ENCODE measurements at regions not wholly inside any gene's neighbourhood (a gene's known extent, or its start where the extent isn't known, plus 50 kb on each side); places are given as distances from the start of the nearest gene placed in this dataset.

- Histone ChIP-seq H4K8ac (replicated peaks; ENCODE audit: insufficient read length, low read depth, low read length) (no peak overlapping the region), H2BK5ac (ENCODE audit: insufficient read length, low read length) (no peak overlapping the region), H3K14ac (ENCODE audit: insufficient read depth, low read length) (no peak overlapping the region), H2BK120ac (ENCODE audit: low read depth, low read length, poor library complexity, severe bottlenecking) (no peak overlapping the region), H2AFZ (ENCODE audit: low read length) (no peak overlapping the region), H3K27ac (ENCODE audit: insufficient read length, low read depth, low read length) (no peak overlapping the region), H3K79me1 (ENCODE audit: insufficient read depth, low read depth, low read length, poor library complexity, severe bottlenecking) (no peaks in the 10 kb centered on the region), H2BK15ac (ENCODE audit: low read depth, low read length) (no peak overlapping the region), H3K4ac (ENCODE audit: low read depth, low read length) (no peak overlapping the region), H3T11ph (ENCODE audit: low read length) (no peak overlapping the region), H3K9ac (ENCODE audit: extremely low read depth, insufficient read length, low read length) (no peak overlapping the region), H3K9me3 (ENCODE audit: control insufficient read depth, low read depth, low read length) (no peaks in the 10 kb centered on the region), H3K4me1 (ENCODE audit: insufficient read depth, low read length) (no peaks in the 10 kb centered on the region), H4K91ac (ENCODE audit: insufficient read length, low read depth, low read length) (no peak overlapping the region), H2AK5ac (ENCODE audit: insufficient read length, low read length) (no peak overlapping the region), H3K27me3 (ENCODE audit: insufficient read depth, low read length) (no peaks in the 10 kb centered on the region), H3K23ac (ENCODE audit: insufficient read length, low read depth, low read length) (no peak overlapping the region), H3K18ac (ENCODE audit: insufficient read length, low read depth, low read length) (no peak overlapping the region), H2BK12ac (ENCODE audit: insufficient read length, low read depth, low read length) (no peak overlapping the region), H2BK20ac (ENCODE audit: low read depth, low read length, poor library complexity, severe bottlenecking) (no peak overlapping the region), H3K4me2 (ENCODE audit: insufficient read depth, insufficient read length, low read length) (no peak overlapping the region), H4K20me1 (ENCODE audit: control insufficient read depth, insufficient read depth, insufficient read length) (no peaks in the 10 kb centered on the region), H3K23me2 (ENCODE audit: insufficient read length, low read depth, low read length, poor library complexity, severe bottlenecking) (no peaks in the 10 kb centered on the region), H4K5ac (ENCODE audit: insufficient read length, low read depth, low read length) (no peak overlapping the region), H3K79me2 (ENCODE audit: insufficient read depth, low read length) (no peaks in the 10 kb centered on the region), H3K56ac (ENCODE audit: insufficient read length, low read depth, low read length) (no peak overlapping the region)
- no peak overlapping the region for H3K4me3 Mint-ChIP-seq
- WGBS (ENCODE audit: extremely low coverage, insufficient read length, low lambda C conversion rate) = no CpG with 5 or more reads among the region's 2 CpGs
- peaks cover 0 to 6% (median 1%) of the 10 kb centered on the region in 3 experiments; a peak in 1 of 7 replicates for H3K36me3 Mint-ChIP-seq (ENCODE audit: insufficient read depth in 1 of 3, low read depth in 3 of 3)
- H3K9me3 Mint-ChIP-seq = peaks cover 6 to 11% of the 10 kb centered on the region in 2 experiments; a peak in 4 of 5 replicates
- H3K27me3 Mint-ChIP-seq (ENCODE audit: low read depth) = no peaks in the 10 kb centered on the region
- no peak overlapping the region for H3K27ac Mint-ChIP-seq
- TF ChIP-seq CTCF (conservative IDR thresholded peaks at IDR 0.05) = no peak
- DNase-seq = no peak
- H3K4me1 Mint-ChIP-seq = no peaks in the 10 kb centered on the region
Observed at GRCh38 chr2:57107353-57107752, 923.6 kb downstream of the CCDC85A start.

Measured in H9 (cell line).